ENCODE measurements at regions not wholly inside any gene's neighbourhood (a gene's known extent, or its start where the extent isn't known, plus 50 kb on each side); places are given as distances from the start of the nearest gene placed in this dataset.

DNA sequence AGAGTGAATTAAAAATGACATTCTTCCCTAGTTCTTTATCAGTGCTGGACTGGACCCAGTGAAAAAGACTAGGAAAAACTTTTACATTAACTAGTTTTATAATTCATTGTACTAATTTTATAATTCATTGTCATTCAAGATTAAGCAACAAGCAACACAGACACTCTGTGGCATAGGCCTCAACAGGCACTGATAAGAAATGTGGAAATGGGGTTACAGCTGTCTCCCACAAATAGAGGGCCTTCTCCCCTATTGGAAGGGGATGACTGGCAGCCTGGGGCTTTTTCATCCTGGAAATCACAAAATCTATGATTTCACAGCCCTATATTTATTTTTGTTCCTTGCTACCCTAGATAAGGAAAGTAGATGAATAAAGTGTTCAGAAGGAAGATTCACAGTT lies 370.6 kb downstream of the GBE1 start:
- TF ChIP-seq EP300 (IDR thresholded peaks at IDR 0.05), result no peak
- TF ChIP-seq, protein P1, sequence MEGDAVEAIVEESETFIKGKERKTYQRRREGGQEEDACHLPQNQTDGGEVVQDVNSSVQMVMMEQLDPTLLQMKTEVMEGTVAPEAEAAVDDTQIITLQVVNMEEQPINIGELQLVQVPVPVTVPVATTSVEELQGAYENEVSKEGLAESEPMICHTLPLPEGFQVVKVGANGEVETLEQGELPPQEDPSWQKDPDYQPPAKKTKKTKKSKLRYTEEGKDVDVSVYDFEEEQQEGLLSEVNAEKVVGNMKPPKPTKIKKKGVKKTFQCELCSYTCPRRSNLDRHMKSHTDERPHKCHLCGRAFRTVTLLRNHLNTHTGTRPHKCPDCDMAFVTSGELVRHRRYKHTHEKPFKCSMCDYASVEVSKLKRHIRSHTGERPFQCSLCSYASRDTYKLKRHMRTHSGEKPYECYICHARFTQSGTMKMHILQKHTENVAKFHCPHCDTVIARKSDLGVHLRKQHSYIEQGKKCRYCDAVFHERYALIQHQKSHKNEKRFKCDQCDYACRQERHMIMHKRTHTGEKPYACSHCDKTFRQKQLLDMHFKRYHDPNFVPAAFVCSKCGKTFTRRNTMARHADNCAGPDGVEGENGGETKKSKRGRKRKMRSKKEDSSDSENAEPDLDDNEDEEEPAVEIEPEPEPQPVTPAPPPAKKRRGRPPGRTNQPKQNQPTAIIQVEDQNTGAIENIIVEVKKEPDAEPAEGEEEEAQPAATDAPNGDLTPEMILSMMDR (IDR thresholded peaks at IDR 0.05), result no peak

Measured in suprapubic skin (tissue), 3 donors.